ENCODE measurements at regions not wholly inside any gene's neighbourhood (a gene's known extent, or its start where the extent isn't known, plus 50 kb on each side); places are given as distances from the start of the nearest gene placed in this dataset.

DNA sequence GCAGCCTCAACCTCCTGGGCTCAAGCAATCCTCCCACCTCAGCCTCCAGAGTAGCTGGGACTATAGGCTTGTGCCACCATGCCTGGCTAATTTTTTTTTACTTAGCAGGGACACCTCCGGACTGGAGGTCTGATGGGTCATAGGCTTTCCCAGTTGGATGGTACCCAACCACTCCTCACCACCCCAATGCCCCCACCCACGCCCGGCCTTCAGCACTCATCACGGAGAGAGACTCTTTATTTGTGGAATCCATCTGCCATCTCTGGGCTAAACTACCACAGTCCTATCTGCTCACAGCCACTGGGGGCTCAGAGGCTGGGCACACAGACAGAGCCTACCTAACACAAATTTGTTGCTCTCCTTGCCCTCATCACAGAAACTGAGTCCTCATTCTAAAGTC lies 58.3 kb upstream of the STXBP1 start:
- no peak for DNase-seq (ENCODE audit: low read depth in 2 of 2)

DNA sequence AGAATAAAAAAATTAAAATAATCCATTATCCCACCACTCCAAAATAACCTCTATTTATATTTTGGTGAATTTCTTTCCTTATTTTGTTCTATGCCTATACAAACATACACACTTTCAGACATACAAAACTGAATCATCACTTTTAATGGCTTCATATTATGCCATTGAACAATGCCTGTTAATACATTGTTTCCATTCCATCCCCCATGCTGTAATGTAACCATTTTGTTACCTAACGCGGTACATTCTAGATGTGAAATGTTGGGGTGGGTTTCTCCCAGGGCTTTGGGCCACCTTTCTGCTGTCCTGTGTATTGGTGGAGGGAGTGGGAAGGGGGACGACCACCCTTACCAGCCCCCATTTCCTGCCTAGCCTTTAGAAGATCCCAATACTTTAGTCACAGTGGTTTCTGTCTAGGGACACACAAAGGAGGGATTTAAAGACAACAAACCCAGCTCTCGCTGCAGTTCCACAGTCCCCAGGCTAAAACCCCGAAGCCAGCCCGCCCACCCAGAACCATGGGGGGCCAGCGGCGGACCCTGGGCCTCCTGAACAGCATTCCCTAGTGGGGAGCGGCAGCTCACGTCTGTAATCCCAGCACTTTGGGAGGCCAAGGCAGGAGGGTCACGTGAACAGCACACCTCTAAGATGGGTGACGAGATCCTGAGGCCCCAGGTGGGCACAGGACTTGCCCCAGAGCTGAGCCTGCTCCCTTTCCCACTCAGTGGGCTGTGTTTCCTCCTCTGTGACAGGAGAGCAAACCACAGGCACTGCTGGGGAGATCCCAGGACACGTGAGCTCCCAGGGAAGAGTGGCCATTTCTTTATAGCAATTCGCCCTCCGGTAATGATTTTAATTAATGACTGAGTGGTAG lies 56.9 kb upstream of the STXBP1 start:
- DNase-seq (ENCODE audit: low read depth in 2 of 2): no peak

DNA sequence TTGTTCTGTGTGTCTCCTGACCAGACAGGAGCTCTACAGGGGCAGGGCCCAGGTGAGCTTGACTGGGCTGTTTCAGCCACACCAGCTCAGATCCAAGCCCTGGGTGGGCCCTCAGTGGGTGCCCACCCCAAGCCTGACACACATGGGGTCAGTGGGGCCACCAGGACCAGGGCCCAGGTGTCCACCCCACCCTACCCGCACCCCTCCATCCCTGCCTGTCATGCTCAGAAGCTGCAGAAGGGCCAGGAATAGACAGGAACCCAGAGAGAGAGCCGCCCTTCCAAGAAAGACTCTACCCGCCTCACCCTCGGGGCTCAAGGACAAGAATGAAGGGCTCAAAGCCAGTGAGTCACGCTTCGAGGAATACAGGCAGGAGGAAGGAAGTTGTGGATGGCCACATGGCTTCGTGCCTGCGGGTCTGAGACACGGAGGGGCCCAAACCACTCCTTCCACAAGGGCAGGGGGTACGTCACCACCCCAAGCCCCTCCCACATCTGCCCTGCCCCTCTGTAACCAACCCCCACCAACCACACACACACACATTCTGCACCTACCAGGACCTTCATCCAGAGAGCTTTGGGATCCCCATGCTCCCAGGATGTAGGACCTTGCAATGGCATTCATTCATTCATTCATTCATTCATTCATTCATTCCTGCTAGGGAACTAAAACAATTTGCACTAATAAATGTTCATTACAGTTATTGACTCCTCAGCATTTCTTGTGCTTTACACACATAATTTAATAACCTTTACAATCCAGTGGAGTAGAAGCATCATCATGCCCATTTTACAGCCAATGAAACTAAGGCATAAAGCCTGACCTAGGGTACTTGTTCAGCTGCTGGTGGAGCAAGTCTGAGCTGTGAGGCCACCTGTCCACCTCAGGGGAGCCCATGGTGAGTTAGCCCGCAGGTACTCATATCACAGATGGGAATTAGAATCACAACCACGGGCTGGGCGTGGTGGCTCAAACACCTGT lies 55.9 kb upstream of the STXBP1 start:
- DNase-seq (ENCODE audit: low read depth in 2 of 2): peak; percentile 51 to 63

- DNase-seq (ENCODE audit: low read depth in 2 of 2): no peak
Measured at GRCh38 chr9:127556871-127557270, 55.2 kb upstream of the STXBP1 start.

DNA sequence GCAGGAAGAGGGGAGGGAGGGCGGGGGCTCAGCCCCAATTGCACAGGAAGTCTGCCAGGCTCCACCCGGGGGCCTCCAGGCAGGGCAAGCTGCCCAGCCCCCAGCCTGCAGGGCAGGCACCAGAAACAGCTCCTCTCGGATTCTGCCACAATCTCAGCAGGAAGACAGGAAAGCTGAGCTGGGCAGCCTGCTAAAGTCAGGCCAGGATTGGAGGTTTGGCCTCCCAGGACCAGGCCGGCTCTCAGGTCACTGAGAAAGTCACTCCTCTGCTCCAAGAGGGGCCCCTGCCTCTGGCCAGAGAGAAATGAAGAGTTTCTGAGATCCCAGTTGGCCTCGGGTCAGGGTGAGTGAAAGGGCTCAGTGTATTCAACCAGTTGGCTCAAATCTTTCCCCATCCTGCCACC lies 54.6 kb upstream of the STXBP1 start:
- DNase-seq (ENCODE audit: low read depth in 2 of 2): no peak

- DNase-seq (ENCODE audit: low read depth in 2 of 2): no peak
Measured at GRCh38 chr9:127557998-127558546, 54.0 kb upstream of the STXBP1 start.

- no peak for DNase-seq (ENCODE audit: low read depth in 2 of 2)
Measured at GRCh38 chr9:127558581-127559246, 53.4 kb upstream of the STXBP1 start.

GRCh38 chr9:127559247-127559680 lies 52.8 kb upstream of the STXBP1 start:
- no peak for DNase-seq (ENCODE audit: low read depth in 2 of 2)

DNA sequence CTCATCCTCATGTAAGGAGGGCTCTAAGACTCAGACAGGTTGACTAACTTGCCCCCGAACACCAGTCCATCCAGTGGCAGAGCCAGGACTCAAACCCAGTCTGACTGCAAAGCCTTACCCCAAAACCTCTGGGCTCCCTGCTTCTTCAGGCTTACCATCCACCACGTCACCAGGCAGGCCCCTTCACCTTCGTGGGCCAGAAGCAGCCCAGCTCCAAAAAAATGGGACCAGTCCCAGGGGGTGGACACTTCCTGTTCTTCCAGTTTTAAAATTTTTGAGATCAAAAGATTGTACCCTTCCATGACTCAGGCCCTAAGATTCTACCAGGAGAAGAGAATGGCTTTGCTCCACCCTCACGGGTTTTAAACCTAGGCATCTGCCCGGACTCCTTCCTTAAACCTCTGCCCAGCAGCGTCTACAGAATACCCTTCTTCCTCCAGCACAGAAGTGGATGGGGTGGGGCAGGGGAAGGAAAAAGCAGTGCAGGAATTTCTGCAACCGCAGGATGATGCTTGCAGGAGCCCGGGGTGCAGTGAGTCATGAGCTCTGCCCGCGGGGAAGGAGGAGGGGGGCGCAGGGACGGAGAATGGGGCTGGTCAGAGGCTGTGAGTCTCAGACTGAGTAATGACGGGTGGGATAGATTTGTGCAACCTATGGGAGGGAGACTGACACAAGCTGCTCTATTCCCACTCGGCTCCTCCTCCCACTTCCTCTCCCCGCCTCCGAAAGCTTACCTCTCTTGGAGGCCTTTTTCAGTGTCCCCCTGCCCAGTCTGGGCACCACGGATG lies 50.4 kb upstream of the STXBP1 start:
- no peak for DNase-seq (ENCODE audit: low read depth in 2 of 2)

Measured in stimulated activated CD8-positive, alpha-beta memory T cell treated with anti-CD3 and anti-CD28 coated beads, Interleukin-2, amount 100 ng/mL, for 48 hours (primary cell).